OCI-LY1 (cell line): ENCODE measurements at regions not wholly inside any gene's neighbourhood (a gene's known extent, or its start where the extent isn't known, plus 50 kb on each side); places are given as distances from the start of the nearest gene placed in this dataset.

Source experiments
- H2AFZ ChIP-seq: fragments of 200-600 bp; sonication (generic), shearing (Covaris generic); 2 replicates; pipeline ENCODE4 v1.6.0; 2014; ENCODE audit warnings: antibody characterized with exemption, mild to moderate bottlenecking, low read length
- H3F3A ChIP-seq: fragments of 200-600 bp; sonication (generic), shearing (Covaris generic); 2 replicates; pipeline ENCODE4 v1.6.0; 2014; ENCODE audit warnings: mild to moderate bottlenecking, antibody characterized with exemption, low read length, moderate library complexity; ENCODE audit not compliant: insufficient read depth
- H3K27ac ChIP-seq: fragments of 200-600 bp; sonication (generic); 2 replicates; pipeline ENCODE4 v1.5.1; 2014; ENCODE audit warnings: low read length, mixed run types, mild to moderate bottlenecking, low read depth; ENCODE audit not compliant: poor library complexity, severe bottlenecking
- H3K27me3 ChIP-seq: fragments of 200-600 bp; sonication (generic); 2 replicates; pipeline ENCODE4 v1.6.0; 2014; ENCODE audit warnings: antibody characterized with exemption, mild to moderate bottlenecking, low read length, moderate library complexity; ENCODE audit not compliant: insufficient read depth
- H3K36me3 ChIP-seq: fragments of 200-600 bp; sonication (generic); 2 replicates; pipeline ENCODE4 v1.6.1; 2014; ENCODE audit warnings: mild to moderate bottlenecking, antibody characterized with exemption, low read length, moderate library complexity, mixed read lengths; ENCODE audit not compliant: insufficient read depth
- H3K4me1 ChIP-seq: fragments of 200-600 bp; sonication (generic); 2 replicates; pipeline ENCODE4 v1.5.1; 2014; ENCODE audit warnings: mild to moderate bottlenecking, low read length, moderate library complexity; ENCODE audit not compliant: insufficient read depth, severe bottlenecking
- H3K4me2 ChIP-seq: fragments of 200-600 bp; sonication (generic), shearing (Covaris generic); 2 replicates; pipeline ENCODE4 v1.6.1; 2014; ENCODE audit warnings: low read length
- H3K4me3 ChIP-seq: fragments of 200-600 bp; sonication (generic); 2 replicates; pipeline ENCODE4 v1.5.1; 2014; ENCODE audit warnings: low read length, low read depth, mild to moderate bottlenecking, mixed read lengths; ENCODE audit not compliant: poor library complexity, severe bottlenecking
- H3K79me2 ChIP-seq: fragments of 200-600 bp; shearing (Covaris generic); 2 replicates; pipeline ENCODE4 v1.6.1; 2016; ENCODE audit warnings: mixed run types, low read length, mixed read lengths; ENCODE audit not compliant: insufficient read depth
- H3K9ac ChIP-seq: fragments of 200-600 bp; sonication (generic), shearing (Covaris generic); 2 replicates; pipeline ENCODE4 v1.6.1; 2014; ENCODE audit warnings: mild to moderate bottlenecking, low read length, mixed read lengths
- H3K9me2 ChIP-seq: fragments of 200-600 bp; sonication (generic), shearing (Covaris generic); 2 replicates; pipeline ENCODE4 v1.6.1; 2014; ENCODE audit warnings: low read depth, mild to moderate bottlenecking, low read length, mixed read lengths
- H3K9me3 ChIP-seq: fragments of 200-600 bp; shearing (Covaris generic); 2 replicates; pipeline ENCODE4 v1.6.1; 2014; ENCODE audit warnings: low read length, mixed read lengths
- H4K20me1 ChIP-seq: fragments of 200-600 bp; sonication (generic), shearing (Covaris generic); 2 replicates; pipeline ENCODE4 v1.6.0; 2016; ENCODE audit warnings: mild to moderate bottlenecking, low read length; ENCODE audit not compliant: insufficient read depth
- CTCF ChIP-seq: fragments of 200-600 bp; sonication (generic), shearing (Covaris generic); IDR thresholded peaks from 2 replicates; pipeline ENCODE4 v1.5.1; 2017; ENCODE audit warnings: mild to moderate bottlenecking, antibody characterized with exemption, low read length, moderate library complexity, mixed read lengths
- EZH2 ChIP-seq: fragments of 200-600 bp; sonication (generic), shearing (Covaris generic); IDR thresholded peaks from 2 replicates; pipeline ENCODE4 v1.8.0; 2017; ENCODE audit warnings: borderline replicate concordance, mixed run types, mild to moderate bottlenecking, antibody characterized with exemption, low read length, moderate library complexity, mixed read lengths

- Histone ChIP-seq H3K79me2 (no peaks in the 10 kb centered on the region), H3K4me3 (no peak overlapping the region), H3K4me1 (no peaks in the 10 kb centered on the region), H3K27ac (no peak overlapping the region), H2AFZ (no peak overlapping the region), H3K9me3 (no peaks in the 10 kb centered on the region), H3K9ac (no peak overlapping the region), H3F3A (no peaks in the 10 kb centered on the region), H3K36me3 (no peaks in the 10 kb centered on the region), H3K27me3 (no peaks in the 10 kb centered on the region), H3K4me2 (no peak overlapping the region), H4K20me1 (no peaks in the 10 kb centered on the region), H3K9me2 (no peaks in the 10 kb centered on the region)
- TF ChIP-seq EZH2 (no peak), CTCF (no peak)
These were observed 300.7 kb upstream of the RAB6C start for GRCh38 chr2:129678751-129679150.

- H3K27me3 ChIP-seq = no peaks in the 10 kb centered on the region
- no peaks in the 10 kb centered on the region for H3K4me1 ChIP-seq
- H3K4me3 ChIP-seq = no peak overlapping the region
- no peak overlapping the region for H2AFZ ChIP-seq
- TF ChIP-seq EZH2 (no peak), CTCF (no peak)
- no peak overlapping the region for H3K27ac ChIP-seq
- H3K4me2 ChIP-seq = no peak overlapping the region
- no peaks in the 10 kb centered on the region for H3F3A ChIP-seq
- no peaks in the 10 kb centered on the region for H3K9me3 ChIP-seq
- no peaks in the 10 kb centered on the region for H4K20me1 ChIP-seq
- no peak overlapping the region for H3K9ac ChIP-seq
- no peaks in the 10 kb centered on the region for H3K79me2 ChIP-seq
- H3K36me3 ChIP-seq = no peaks in the 10 kb centered on the region
- no peaks in the 10 kb centered on the region for H3K9me2 ChIP-seq
These were observed 297.7 kb upstream of the RAB6C start for GRCh38 chr2:129681788-129682187.

- no peak overlapping the region for H3K4me2 ChIP-seq
- no peak overlapping the region for H3K4me3 ChIP-seq
These were observed 289.6 kb upstream of the RAB6C start for GRCh38 chr2:129689653-129690448.

More at GRCh38 chr2:129689653-129690448, 289.6 kb upstream of the RAB6C start:
- Histone ChIP-seq H3K27ac (no peak overlapping the region), H3K9me3 (no peaks in the 10 kb centered on the region), H3K9ac (no peak overlapping the region), H4K20me1 (no peaks in the 10 kb centered on the region), H2AFZ (no peak overlapping the region), H3F3A (no peaks in the 10 kb centered on the region), H3K9me2 (no peaks in the 10 kb centered on the region), H3K27me3 (no peaks in the 10 kb centered on the region), H3K4me1 (no peaks in the 10 kb centered on the region), H3K36me3 (no peaks in the 10 kb centered on the region), H3K79me2 (no peaks in the 10 kb centered on the region)
- TF ChIP-seq CTCF = no peak
- TF ChIP-seq EZH2 = no peak
